Left kidney (tissue), 1 donor: ENCODE measurements at regions not wholly inside any gene's neighbourhood (a gene's known extent, or its start where the extent isn't known, plus 50 kb on each side); places are given as distances from the start of the nearest gene placed in this dataset.
"Not testable (repeated sequence)": the region's sequence is repeated elsewhere in the genome, so short reads cannot be mapped to it uniquely, and the experiment has no call there.

Experiments
- DNase-seq: peaks from one replicate; pipeline ENCODE4 v3.0.0-alpha.2; 2013

DNA sequence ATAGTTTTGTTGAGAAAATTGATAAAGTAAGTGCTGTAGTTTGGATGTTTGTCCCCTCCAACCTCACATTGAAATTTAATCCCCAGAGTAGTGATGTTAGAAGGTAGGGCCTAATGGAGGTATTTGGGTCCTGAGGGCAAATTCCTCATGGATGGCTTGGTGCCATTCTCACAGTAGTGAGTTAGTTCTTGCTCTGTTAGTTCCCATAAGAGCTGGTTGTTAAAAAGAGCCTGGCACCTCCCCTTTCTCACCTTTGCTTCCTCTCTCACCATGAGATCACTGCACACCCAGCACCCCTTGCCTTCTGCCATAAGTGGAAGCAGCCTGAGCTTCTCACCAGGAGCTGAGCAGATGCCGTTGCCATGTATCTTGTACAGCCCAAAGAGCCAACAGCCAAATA lies 354.8 kb upstream of the NFIA start:
- DNase-seq: peak; percentile 60

DNA sequence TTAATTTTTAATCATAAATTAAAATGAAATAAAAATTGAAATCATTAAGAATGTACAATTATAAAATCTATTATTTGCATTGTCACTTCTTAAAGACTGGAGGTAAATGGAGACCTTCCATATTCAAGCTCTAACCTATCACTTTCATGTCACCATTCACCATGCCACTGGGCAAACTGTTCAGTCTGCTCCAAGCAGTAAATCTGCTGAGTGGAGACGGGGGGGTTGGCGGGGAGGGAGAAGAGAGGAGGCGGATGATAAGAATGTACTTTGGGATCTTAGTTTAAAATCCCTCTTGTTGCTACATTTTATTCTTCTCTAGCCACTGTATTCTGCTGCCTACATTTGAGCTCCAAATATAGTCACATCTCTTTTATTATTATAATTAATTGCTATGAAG lies 365.9 kb upstream of the NFIA start:
- DNase-seq: no peak

DNA sequence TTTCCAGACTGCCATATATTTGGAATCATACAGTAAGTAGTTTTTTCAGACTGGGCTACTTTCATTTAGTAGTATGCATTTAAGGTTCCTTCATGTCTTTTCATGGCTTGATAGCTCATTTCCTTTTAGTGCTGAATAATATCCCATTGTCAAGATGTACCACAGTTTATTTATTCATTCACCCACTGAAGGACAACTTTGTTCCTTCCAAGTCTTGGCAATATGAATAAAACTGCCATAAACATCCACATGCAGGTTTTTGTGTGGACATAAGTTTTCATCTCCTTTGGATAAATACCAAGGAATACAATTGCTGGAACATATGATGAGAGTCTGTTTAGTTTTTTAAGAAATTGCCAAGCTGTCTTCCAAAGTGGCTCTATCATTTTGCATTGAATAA lies 366.4 kb upstream of the NFIA start:
- DNase-seq: no peak

DNA sequence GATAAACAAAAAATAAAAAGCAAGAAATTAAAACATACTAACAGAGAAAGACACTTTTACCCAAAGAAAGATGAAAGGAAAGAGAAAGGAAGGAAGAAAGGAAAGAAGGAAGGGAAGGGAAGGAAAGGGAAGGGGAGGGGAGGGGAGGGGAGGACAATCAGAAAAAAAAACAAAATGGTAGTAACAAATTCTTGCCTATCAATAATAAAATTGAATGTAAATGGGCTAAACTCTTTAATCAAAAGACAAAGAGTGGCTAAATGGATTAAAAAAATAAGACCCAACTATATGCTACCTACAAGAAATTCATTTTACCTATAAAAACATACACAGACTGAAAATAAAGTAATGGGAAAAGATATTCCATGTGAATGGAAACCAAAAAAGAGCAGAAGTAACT lies 372.9 kb upstream of the NFIA start:
- DNase-seq: no peak

DNA sequence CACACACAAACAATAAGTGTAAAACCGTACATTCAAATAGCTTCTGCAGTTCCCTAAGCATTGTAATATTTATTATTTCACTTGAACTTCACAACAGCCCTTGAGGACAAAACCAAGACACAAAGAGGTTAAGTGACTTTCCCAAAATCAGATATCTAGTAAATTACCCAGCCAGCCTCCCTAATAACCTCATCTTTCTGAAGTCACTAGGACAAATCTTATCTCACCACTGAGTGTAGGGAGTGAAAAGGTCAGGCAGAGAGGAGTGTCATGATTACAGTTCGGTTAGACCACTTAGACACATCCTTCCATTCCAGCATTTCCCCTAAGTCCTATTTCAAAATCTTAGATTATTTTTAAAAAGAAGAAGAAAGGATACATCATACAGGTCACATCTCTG lies 377.3 kb upstream of the NFIA start:
- no peak for DNase-seq

DNA sequence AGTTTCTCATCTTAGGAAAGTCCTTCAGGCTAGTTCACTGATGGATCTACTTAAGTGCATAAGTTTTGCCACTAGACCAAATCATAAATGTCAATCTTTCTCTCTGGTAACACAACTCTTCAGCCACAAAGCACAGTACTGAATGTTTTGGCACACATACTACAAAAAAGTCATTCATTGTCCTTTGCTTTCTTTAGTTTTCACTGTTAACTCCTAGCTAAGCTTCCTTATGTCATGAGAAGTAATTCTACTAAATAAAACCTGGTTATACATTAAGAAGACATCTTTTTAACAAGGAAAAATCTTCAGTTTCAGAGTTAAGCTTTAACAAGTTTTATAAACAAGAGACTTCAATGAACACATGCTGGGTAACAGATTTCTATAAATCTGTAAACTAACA lies 379.2 kb upstream of the NFIA start:
- DNase-seq: no peak

DNA sequence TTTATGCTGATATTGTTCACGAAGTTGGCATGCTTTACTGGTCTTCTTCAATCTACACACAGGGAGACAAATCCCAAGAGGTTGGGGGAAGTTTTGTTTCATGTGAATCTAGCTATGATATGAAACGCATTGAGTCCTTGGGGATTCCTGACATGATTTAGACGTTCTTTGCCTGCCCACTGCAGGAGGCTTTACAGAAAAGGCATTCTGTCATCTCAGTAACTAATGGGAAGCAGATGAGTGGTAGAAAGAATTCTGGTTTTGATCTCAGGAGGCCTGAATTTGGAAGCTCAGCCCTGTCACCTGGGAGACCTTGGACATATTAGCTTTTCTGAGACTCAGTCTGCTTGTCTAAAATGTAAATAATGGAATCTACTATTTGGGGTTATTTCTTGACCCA lies 383.0 kb upstream of the NFIA start:
- DNase-seq: no peak

DNA sequence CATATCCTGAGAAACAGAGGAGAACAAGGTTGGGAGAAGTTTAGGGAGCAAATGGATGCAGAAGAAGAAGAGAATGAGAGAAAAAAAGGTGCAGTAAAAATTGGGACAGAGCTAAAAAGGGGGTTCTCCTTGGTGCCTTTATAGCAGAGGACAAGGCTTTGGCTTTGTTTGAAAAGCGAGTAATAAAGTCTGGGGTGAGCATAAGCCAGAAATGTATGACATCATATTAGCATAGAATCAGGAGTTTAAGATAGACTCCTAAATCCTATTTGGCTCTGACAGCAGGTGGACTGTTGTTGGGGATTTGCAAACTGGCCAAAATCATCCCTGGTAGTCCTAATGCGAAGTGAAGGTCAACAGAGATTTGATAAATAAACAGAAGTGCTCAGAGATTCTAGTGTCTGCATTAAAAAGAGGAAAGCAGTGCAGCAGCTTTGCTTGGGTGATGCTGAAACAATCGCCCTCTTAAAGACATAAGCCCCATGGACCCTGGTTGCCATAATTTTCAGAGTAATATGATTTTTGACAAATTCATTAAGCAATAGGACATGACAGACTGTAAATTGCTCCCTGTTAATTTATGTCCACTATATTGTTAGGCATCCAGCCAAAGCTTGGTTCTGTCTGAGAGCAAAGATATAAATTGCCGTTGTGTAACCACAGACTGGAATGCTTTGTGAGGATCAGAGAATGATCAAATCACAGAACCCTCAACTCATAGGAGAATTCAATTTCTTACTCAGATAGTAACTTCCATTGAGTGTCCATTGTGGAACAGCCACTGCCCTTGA lies 385.0 kb upstream of the NFIA start:
- DNase-seq: no peak

DNA sequence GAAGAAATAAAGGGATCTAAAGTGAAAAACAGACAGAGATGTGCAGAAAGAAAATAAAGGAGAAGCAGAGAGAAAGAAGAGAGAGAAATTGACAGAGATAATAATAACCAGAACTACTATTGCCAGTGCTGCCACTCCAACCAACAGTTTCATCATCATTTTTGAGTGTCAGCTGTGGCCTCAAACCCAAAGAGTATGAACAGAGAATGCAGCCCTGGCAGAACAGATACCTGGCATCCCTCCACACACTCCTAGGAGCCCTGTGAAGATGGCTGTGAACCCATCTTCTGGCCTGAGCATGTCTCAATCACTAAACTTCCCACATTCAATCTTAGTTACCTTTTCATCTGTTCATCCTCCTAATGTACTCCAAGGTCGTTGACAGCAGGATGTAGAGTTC lies 385.8 kb upstream of the NFIA start:
- DNase-seq: no peak

DNA sequence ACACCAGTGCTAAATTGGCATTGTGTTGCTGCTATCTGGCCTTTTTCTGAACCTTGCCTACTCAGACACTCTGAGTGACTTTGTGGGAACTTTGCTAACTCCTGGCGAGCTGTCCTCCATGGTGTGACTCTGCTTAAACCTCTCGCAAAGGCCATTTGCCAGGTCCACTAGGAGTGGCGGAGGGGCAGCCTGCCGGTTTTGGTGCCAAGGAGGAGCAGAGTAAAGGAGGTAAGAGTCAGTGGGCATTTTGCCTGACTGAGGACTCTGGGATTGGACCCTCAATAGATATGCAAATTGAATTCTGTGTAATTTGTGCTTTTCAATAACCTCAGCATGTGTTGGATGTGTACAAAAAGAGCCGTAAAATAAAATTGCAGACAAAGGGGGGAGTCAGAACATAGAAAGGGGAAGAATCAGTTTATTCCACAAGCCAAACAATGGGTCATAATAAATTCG lies 386.6 kb upstream of the NFIA start:
- DNase-seq: no peak

DNA sequence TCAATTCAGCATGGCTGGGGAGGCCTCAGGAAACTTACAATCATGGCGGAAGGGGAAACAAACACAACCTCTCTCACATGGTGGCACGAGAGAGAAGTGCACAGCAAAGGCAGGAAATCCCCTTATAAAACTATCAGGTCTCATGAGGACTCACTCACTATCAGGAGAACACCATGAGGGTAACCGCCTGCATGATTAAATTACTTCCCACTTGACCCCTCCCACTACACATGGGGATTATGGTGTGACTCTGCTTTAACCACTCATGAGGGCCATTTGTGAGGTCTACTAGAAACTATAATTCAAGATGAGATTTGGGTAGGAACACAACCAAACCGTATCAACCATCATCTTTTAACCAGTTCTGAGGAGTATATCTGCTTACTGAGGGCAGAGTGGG lies 387.4 kb upstream of the NFIA start:
- no peak for DNase-seq

DNA sequence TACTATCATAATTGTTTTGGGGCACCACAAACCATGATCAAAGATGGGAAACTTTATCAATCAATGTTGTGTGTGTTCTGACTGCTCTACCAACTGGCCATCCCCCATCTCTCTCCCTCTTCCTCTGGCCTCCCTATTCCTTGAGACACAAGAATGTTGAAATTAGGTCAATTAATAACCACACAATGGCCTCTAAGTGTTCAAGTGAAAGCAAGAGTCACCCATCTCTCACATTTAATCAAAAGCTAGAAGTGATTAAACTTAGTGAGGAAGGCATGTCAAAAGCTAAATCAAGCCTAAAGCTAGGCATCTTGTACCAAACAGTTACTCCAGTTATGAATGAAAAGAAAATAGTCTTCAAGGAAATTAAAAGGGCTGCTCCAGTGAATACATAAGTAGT lies 390.3 kb upstream of the NFIA start:
- DNase-seq: no peak

DNA sequence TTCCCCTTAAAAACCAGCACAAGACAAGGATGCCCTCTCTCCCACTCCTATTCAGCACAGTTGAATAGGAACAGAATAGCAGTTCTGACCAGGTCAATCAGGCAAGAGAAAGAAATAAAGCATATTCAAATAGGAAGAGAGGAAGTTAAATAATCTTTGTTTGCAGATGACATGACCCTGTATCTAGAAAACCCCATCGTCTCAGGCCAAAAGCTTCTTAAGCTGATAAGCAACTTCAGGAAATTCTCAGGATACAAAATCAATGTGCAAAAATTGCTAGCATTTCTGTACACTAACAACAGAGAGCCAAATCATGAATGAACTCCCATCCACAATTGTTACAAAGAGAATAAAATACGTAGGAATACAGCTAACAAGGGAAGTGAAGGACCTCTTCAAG lies 394.1 kb upstream of the NFIA start:
- not testable (repeated sequence) for DNase-seq

DNA sequence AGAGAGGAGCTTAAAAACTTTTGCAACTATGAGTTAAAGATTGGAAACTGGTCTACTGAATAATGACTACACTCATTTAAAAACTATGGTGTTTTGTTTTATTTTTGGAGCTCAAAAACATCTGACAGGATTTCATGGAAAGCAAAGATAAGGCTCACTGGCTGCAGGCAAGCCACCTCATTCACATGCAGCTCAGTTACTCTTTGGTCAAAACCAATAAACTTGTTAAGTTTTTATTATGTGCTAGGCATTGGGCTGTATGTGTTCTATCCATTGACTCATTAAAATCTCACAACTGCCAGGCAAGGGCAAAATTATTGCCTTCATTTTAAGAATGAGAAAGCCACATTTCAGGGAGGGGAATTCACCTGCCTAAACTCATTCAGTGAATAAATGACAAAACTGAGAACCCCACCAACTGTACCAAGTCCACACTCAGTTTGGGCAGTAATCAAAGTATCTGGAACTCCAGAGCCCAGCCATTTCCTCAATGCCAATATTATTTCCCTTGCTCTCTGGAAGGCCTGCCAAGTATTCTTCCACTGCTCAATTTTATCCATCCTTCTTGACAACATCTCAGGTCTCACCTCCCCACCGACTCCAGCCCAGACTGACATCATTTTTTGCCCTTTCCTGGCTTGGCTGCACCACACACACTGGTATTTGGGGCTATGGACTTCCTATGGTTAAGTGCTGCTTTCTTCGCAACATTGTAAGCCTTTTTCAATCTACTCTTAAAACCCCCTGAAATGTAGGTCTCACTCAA lies 401.1 kb upstream of the NFIA start:
- DNase-seq: no peak

DNA sequence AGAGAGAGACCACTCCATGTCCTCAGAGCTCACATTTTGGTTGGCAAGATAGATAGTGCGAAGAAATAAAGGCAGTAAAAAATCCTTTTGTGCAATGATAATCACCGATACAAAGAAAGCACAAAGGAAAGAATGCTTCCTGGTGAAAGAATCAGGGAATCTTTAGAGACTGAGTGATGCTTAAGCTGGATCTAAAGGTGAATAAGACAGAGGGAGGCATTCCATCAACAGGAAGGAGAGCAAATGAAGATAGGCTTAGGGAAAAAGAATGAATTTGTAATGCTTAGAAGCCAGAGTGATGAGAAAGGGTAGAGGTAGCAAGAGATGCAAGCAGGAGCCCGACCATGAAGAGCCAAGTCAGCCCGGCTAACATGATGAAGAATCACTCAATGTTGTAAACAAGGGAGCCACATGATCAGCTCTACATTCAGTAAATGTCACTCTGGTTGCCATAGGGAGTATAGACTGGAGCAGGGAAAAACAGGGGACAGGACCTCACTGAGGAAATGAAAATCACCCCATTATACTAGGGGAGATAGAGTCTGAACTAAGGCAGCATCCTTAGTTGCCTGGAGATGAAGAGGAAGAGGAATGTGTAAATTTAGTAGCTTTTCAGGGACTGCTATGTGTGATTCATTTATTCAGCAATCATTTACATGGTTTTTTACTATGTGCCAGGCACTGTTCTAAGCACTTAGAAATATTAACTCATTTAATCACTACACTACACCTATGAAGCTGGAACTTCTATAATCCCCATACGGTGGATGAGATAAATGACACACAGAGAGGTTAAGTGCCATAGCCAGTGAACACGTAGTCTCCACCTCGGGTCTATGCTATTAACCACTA lies 402.6 kb upstream of the NFIA start:
- no peak for DNase-seq

DNA sequence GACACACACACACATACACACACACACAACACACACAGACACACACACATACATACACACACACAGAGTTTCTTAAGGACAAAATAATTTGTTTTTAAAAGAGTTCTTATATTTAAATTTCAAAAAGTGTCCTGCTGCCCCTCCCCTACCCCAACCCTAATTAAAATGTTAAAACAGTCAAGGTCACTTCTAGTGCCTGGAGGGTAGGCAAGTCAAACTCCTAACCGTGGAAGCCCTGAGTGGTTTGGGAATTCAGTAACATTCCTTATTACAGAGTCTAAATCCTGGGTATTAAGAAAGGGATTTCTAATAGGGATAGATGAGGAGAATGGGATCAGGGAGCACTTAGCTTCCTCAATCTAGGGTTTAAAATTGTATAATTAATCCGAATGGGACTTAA lies 403.6 kb upstream of the NFIA start:
- no peak for DNase-seq

DNA sequence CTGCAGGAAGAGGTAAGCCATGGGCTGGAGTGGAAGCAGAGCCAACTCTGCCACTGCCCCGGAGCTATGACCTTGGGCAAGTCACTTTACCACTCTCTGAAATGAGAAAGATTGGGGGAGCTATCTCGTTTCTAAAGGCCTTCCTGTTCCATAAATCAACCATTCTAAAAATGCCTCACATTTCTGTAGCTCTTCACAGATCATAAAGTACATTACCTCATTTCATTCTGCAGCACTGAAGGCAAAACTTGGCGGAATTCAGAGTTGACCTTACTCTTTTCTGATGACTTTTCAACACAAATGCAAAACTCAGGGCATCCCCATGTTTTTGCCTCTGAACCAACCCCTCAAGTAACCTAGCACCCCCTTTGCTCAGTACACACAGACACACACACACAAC lies 404.0 kb upstream of the NFIA start:
- DNase-seq: no peak

DNA sequence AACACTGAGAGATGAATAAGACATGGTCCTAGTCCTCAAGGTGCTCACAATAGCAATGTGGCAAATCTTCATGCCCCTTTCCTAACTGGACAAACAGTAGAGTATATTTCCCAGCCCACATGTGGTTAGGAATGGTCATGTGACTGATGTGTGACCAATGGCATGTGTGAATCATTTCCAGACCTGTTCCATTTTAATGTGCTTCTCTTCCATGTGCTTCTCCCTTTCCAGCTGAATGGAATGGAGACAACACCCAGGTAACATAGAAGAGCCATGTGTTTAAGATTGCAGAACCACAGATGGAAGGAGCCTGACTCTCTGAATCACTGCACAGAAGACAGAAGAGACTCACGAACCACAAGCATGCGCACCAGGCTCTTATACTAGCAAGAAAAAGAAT lies 409.9 kb upstream of the NFIA start:
- DNase-seq: no peak

DNA sequence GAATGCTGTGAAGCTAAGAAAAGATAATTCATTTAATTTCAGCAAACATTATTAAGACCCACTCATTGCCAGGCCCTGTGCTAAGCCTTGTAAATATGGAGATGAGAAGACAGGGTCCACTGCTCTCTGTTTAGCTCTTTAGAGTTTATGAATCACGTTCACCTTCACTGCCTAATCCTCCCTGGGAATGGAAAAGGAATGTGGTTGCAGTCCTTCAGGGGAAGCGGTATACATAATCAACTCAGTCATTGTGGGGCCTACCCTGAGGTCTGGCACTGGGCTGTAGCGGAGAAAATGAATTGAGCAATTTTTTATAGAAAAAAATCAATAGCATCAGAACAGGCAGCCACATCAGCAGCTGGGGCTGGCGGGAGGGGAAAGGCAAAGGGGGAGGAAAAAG lies 412.1 kb upstream of the NFIA start:
- peak; percentile 19 for DNase-seq

DNA sequence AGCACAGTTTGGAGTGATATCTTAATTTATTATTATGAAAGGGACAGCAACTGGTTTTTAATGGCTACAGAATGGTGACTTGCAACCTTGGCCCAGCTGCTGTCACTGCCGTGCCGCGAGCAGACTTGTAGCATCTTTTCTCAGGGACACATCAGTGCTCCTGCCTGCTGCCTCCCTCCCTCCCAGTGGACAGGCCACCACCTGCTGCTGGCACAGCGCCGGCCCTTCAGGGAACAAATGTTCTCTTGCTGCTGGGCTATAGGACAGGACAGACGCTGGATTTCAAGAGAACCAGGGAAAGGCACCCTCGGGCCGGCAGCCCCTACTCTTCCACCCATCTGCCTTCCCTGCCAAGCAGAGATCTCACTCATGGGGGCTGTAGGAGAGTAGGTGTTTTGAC lies 413.8 kb upstream of the NFIA start:
- no peak for DNase-seq

DNA sequence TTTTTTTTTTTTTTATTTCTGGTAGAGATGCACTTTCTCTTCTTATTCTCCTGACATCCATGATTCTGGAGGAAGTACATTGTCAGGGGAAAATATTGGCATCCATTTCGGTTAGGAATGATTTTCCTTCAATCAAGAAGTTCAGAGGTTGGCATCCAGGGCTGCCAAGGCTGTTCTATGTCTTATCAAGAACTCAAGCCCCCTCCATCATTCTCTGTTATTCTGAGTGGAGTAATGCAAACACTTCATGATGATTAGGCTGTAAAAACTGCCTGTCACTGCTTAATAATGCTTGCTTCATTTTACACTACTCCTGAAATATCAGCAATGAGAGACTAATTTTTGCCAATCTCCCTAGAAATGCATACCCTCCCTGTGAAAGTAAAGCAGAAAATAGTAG lies 417.1 kb upstream of the NFIA start:
- no peak for DNase-seq

DNA sequence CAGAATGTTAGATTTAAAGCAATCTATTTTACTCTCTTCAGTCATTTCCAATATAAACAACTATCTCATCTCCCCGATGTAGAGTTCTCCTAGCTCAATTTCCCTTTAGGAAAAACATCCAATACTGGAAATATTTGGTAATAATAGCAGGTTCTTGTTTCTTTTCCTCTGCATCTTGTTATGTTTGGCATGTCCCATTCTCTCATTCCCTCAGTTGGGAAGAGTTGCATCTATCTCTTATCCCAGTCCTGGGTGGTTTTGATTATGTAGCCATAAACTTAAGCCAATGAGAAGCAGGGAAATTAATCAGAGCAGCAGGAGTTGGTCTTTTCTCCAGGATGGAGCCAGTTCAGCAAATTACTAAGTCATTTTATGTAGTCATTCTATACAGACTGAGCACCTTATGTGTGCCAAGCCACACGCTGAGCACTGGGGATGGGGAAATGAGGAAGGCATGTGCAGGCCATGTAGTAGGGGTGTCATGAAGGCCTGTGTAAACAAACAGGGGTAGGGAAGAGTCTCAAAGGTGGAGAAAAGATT lies 418.2 kb upstream of the NFIA start:
- DNase-seq: no peak
